WTC11 (cell line): ENCODE measurements at regions not wholly inside any gene's neighbourhood (a gene's known extent, or its start where the extent isn't known, plus 50 kb on each side); places are given as distances from the start of the nearest gene placed in this dataset.

Experiments
- ATAC-seq: fragments of 200-7000 bp; cut with Tn5 transposase; 2 replicates; pipeline ENCODE4 v1.10.0; 2021; ENCODE audit warnings: mild to moderate bottlenecking, moderate library complexity
- CTCF ChIA-PET: fragments of 300-600 bp; sonication (Branson Sonifier 250); formaldehyde crosslinking; loops from one replicate; lab custom pipeline; 2021; ENCODE audit warnings: antibody characterized with exemption; lab: Charles Lee
- POLR2A ChIA-PET: fragments of 350-600 bp; sonication (Branson Sonifier 250); formaldehyde crosslinking; loops from one replicate; lab custom pipeline; 2021; ENCODE audit warnings: antibody characterized with exemption; lab: Charles Lee
- DNase-seq: peaks from one replicate; pipeline ENCODE4 v3.0.0; 2021; ENCODE audit warnings: low spot score
- H3K27ac Mint-ChIP-seq: 2 replicates; pipeline ENCODE4 v1.8.0; 2021; ENCODE audit warnings: mixed read lengths
- H3K27me3 Mint-ChIP-seq: 2 replicates; pipeline ENCODE4 v1.8.0; 2021; ENCODE audit warnings: low read depth, mild to moderate bottlenecking, moderate library complexity, mixed read lengths
- H3K36me3 Mint-ChIP-seq: 2 replicates; pipeline ENCODE4 v1.8.0; 2021; ENCODE audit warnings: mixed read lengths
- H3K4me1 Mint-ChIP-seq: 2 replicates; pipeline ENCODE4 v1.8.0; 2022; ENCODE audit warnings: mixed read lengths
- H3K4me3 Mint-ChIP-seq: 2 replicates; pipeline ENCODE4 v1.8.0; 2021; ENCODE audit warnings: mild to moderate bottlenecking, moderate library complexity, mixed read lengths
- H3K9me3 Mint-ChIP-seq: 2 replicates; pipeline ENCODE4 v1.8.0; 2021; ENCODE audit warnings: mixed read lengths
- ATF1 ChIP-seq: sonication (generic); formaldehyde crosslinking; IDR thresholded peaks from 2 replicates; pipeline ENCODE4 v1.8.1; 2023; ENCODE audit warnings: mild to moderate bottlenecking, moderate library complexity, missing genetic modification reagents
- CBFB ChIP-seq: sonication (generic); formaldehyde crosslinking; IDR thresholded peaks from 2 replicates; pipeline ENCODE4 v1.8.1; 2022; ENCODE audit warnings: mild to moderate bottlenecking, low read depth, missing genetic modification reagents
- EMX1 ChIP-seq: fragments of 250-450 bp; sonication (Bioruptor Pico); IDR thresholded peaks from 2 replicates; pipeline ENCODE4 v1.8.0; 2021; ENCODE audit warnings: mild to moderate bottlenecking
- FOXK1 ChIP-seq: sonication (generic); formaldehyde crosslinking; IDR thresholded peaks from 2 replicates; pipeline ENCODE4 v1.8.0; 2022; ENCODE audit warnings: mild to moderate bottlenecking, moderate library complexity, missing genetic modification reagents
- FOXP1 ChIP-seq: sonication (generic); formaldehyde crosslinking; IDR thresholded peaks from 2 replicates; pipeline ENCODE4 v1.8.0; 2022; ENCODE audit warnings: missing genetic modification reagents, mild to moderate bottlenecking, moderate library complexity, borderline replicate concordance
- GRHL2 ChIP-seq: fragments of 250-450 bp; sonication (Bioruptor Pico); IDR thresholded peaks from 2 replicates; pipeline ENCODE4 v1.8.0; 2022; ENCODE audit warnings: mild to moderate bottlenecking, moderate library complexity; ENCODE audit not compliant: insufficient replicate concordance, severe bottlenecking
- GTF2I ChIP-seq: fragments of 250-450 bp; sonication (Bioruptor Pico); conservative IDR thresholded peaks from 2 replicates; pipeline ENCODE4 v1.4.0; 2021; ENCODE audit warnings: mild to moderate bottlenecking
- HMGA2 ChIP-seq: fragments of 250-450 bp; sonication (Bioruptor Pico); IDR thresholded peaks from 2 replicates; pipeline ENCODE4 v1.4.0; 2021; ENCODE audit warnings: mild to moderate bottlenecking, moderate library complexity
- NFYB ChIP-seq: sonication (generic); formaldehyde crosslinking; conservative IDR thresholded peaks from 2 replicates; pipeline ENCODE4 v1.8.0; 2022; ENCODE audit warnings: low read depth, missing genetic modification reagents
- OVOL2 ChIP-seq: fragments of 250-450 bp; sonication (Bioruptor Pico); IDR thresholded peaks from 2 replicates; pipeline ENCODE4 v1.9.0; 2021; ENCODE audit warnings: mild to moderate bottlenecking, borderline replicate concordance
- ZNF121 ChIP-seq: sonication (generic); formaldehyde crosslinking; IDR thresholded peaks from 2 replicates; pipeline ENCODE4 v1.8.0; 2023; ENCODE audit warnings: missing genetic modification reagents
- ZNF138 ChIP-seq: sonication (generic); formaldehyde crosslinking; conservative IDR thresholded peaks from 2 replicates; pipeline ENCODE4 v1.8.1; 2022; ENCODE audit warnings: mild to moderate bottlenecking, moderate library complexity, missing genetic modification reagents
- ZNF219 ChIP-seq: sonication (generic); formaldehyde crosslinking; IDR thresholded peaks from 2 replicates; pipeline ENCODE4 v1.8.0; 2023; ENCODE audit warnings: missing genetic modification reagents, mild to moderate bottlenecking, borderline replicate concordance
- ZNF232 ChIP-seq: sonication (generic); formaldehyde crosslinking; IDR thresholded peaks from 2 replicates; pipeline ENCODE4 v1.8.0; 2022; ENCODE audit warnings: mild to moderate bottlenecking, missing genetic modification reagents
- ZNF317 ChIP-seq: sonication (generic); formaldehyde crosslinking; IDR thresholded peaks from 2 replicates; pipeline ENCODE4 v1.8.1; 2023; ENCODE audit warnings: low read depth, mild to moderate bottlenecking, moderate library complexity, missing genetic modification reagents, borderline replicate concordance
- ZNF416 ChIP-seq: fragments of 250-450 bp; sonication (Bioruptor Pico); IDR thresholded peaks from 2 replicates; pipeline ENCODE4 v1.9.0; 2021; ENCODE audit warnings: mild to moderate bottlenecking, inconsistent platforms
- TF ChIP-seq, protein P1 (sequence below): fragments of 250-450 bp; sonication (Bioruptor Pico); conservative IDR thresholded peaks from 2 replicates; pipeline ENCODE4 v1.9.0; 2021; ENCODE audit warnings: mild to moderate bottlenecking
- TF ChIP-seq, protein P2 (sequence below): sonication (generic); formaldehyde crosslinking; IDR thresholded peaks from 2 replicates; pipeline ENCODE4 v1.8.1; 2023; ENCODE audit warnings: mild to moderate bottlenecking, missing genetic modification reagents, moderate library complexity
- TF ChIP-seq, protein P3 (sequence below): sonication (generic); formaldehyde crosslinking; IDR thresholded peaks from 2 replicates; pipeline ENCODE4 v1.8.0; 2022; ENCODE audit warnings: mild to moderate bottlenecking, missing genetic modification reagents
- TF ChIP-seq, protein P4 (sequence below): fragments of 250-450 bp; sonication (Bioruptor Pico); IDR thresholded peaks from 2 replicates; pipeline ENCODE4 v1.9.0; 2021; ENCODE audit warnings: mild to moderate bottlenecking
- TF ChIP-seq, protein P5 (sequence below): sonication (generic); formaldehyde crosslinking; conservative IDR thresholded peaks from 2 replicates; pipeline ENCODE4 v1.8.1; 2022; ENCODE audit warnings: mild to moderate bottlenecking, missing genetic modification reagents
- TF ChIP-seq, protein P6 (sequence below): fragments of 200-600 bp; IDR thresholded peaks from 2 replicates; pipeline ENCODE4 v1.8.0; 2022; ENCODE audit warnings: antibody characterized with exemption
- TF ChIP-seq, protein P7 (sequence below): sonication (generic); formaldehyde crosslinking; IDR thresholded peaks from 2 replicates; pipeline ENCODE4 v1.8.1; 2022; ENCODE audit warnings: mild to moderate bottlenecking, moderate library complexity, missing genetic modification reagents
- TF ChIP-seq, protein P8 (sequence below): sonication (generic); formaldehyde crosslinking; IDR thresholded peaks from 2 replicates; pipeline ENCODE4 v1.8.1; 2023; ENCODE audit warnings: mild to moderate bottlenecking, moderate library complexity, missing genetic modification reagents
- TF ChIP-seq, protein P9 (sequence below): sonication (generic); formaldehyde crosslinking; IDR thresholded peaks from 2 replicates; pipeline ENCODE4 v1.8.1; 2022; ENCODE audit warnings: low read depth, mild to moderate bottlenecking, moderate library complexity, missing genetic modification reagents, borderline replicate concordance
- TF ChIP-seq, protein P10 (sequence below): sonication (generic); formaldehyde crosslinking; IDR thresholded peaks from 2 replicates; pipeline ENCODE4 v1.8.0; 2022; ENCODE audit warnings: mild to moderate bottlenecking, missing genetic modification reagents
- TF ChIP-seq, protein P11 (sequence below): sonication (generic); formaldehyde crosslinking; IDR thresholded peaks from 2 replicates; pipeline ENCODE4 v1.8.0; 2022; ENCODE audit warnings: mild to moderate bottlenecking, missing genetic modification reagents

DNA sequence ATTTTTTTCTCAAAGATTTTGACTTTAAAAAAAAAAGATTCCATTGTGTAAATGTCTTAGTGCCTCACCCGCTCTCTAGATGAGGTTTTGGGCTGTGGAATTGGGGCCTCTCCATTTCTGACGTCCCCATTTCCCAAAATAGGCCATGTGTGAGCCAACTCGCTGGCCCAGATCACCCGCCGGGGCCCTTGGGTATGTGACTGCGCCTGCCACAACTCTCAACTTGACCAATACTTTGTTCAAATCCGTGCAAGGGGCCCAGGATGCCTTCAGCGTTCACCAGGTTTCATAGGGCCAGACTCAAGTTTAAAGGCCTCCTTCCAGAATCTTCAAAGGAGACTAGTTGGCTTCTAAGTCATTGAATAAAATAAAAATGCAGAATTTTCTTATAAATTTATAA lies 96.0 kb downstream of the DHCR7 start:
- H3K27me3 Mint-ChIP-seq: peaks cover 20% of the 10 kb centered on the region

DNA sequence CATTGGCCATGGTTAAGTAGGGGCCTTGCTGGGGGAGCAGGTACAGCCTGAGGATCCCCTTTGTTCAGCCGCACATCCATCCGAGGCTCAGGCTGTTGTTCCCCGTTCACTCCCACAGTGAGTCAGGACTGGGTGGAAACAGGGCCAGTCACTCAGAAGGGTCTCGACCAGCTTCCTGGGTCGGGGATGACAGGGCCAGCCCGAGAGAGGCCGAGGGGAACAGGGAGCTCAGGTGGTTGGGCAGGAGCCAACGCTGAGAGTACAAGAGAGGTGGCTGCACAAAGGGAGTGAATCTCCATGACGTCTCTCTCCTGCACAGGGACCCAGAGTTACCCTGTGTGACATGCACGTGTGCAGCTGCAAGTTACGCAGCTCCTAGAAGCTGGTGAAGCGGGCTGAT lies 97.2 kb upstream of the SHANK2 start:
- CTCF ChIA-PET: interaction anchor here (1.0 kb wide), 1 partner anchor 229 kb away, joined by 3 read pairs; no protein-coding TSS in a partner anchor
- POLR2A ChIA-PET: no interaction called here
- Mint-ChIP-seq H3K4me3 (no peak overlapping the region), H3K9me3 (peaks cover 18% of the 10 kb centered on the region), H3K27ac (no peak overlapping the region), H3K27me3 (peaks cover 25% of the 10 kb centered on the region), H3K4me1 (no peaks in the 10 kb centered on the region), H3K36me3 (peaks cover 4% of the 10 kb centered on the region)
- no peak for DNase-seq
- no peak for ATAC-seq
- TF ChIP-seq, protein P1, sequence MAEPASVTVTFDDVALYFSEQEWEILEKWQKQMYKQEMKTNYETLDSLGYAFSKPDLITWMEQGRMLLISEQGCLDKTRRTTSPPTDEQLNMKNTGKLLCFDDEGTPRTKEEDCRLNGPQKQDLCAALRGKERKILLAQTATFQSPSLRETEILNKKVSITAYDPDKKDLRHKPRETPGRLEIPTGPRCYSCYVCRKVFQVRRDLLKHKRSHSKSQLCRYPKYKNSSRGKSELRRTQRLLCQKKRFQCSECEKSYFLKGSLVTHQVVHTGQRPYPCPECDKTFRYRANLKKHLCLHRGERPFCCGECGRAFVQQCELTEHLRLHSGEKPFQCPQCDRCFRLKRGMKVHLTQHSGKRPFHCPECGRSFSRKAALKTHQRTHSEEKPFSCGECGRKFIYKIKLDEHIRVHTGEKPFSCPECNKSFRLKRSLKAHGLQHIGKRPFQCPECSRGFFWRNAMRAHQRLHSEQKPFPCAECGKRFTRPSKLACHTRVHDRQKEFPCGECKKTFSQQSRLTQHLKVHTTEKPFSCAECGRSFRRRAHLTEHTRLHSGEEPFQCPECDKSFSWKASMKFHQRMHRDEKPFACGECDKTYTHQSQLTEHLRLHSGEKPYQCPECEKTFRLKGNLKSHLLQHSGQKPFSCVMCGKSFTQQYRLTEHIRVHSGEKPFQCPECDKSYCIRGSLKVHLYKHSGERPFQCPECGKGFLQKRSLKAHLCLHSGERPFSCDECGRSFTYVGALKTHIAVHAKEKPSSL: no peak
- TF ChIP-seq FOXK1 (CRISPR knock-in tag): no peak
- TF ChIP-seq, protein P2, sequence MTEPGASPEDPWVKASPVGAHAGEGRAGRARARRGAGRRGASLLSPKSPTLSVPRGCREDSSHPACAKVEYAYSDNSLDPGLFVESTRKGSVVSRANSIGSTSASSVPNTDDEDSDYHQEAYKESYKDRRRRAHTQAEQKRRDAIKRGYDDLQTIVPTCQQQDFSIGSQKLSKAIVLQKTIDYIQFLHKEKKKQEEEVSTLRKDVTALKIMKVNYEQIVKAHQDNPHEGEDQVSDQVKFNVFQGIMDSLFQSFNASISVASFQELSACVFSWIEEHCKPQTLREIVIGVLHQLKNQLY (CRISPR knock-in tag): no peak
- TF ChIP-seq, protein P3, sequence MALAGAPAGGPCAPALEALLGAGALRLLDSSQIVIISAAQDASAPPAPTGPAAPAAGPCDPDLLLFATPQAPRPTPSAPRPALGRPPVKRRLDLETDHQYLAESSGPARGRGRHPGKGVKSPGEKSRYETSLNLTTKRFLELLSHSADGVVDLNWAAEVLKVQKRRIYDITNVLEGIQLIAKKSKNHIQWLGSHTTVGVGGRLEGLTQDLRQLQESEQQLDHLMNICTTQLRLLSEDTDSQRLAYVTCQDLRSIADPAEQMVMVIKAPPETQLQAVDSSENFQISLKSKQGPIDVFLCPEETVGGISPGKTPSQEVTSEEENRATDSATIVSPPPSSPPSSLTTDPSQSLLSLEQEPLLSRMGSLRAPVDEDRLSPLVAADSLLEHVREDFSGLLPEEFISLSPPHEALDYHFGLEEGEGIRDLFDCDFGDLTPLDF (CRISPR knock-in tag): no peak
- TF ChIP-seq, protein P4, sequence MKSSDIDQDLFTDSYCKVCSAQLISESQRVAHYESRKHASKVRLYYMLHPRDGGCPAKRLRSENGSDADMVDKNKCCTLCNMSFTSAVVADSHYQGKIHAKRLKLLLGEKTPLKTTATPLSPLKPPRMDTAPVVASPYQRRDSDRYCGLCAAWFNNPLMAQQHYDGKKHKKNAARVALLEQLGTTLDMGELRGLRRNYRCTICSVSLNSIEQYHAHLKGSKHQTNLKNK (CRISPR knock-in tag): no peak
- TF ChIP-seq NFYB: no peak
- TF ChIP-seq, protein P5, sequence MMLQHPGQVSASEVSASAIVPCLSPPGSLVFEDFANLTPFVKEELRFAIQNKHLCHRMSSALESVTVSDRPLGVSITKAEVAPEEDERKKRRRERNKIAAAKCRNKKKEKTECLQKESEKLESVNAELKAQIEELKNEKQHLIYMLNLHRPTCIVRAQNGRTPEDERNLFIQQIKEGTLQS (CRISPR knock-in tag): no peak
- TF ChIP-seq HMGA2: no peak
- no peak for TF ChIP-seq ZNF138 (CRISPR knock-in tag)
- TF ChIP-seq, protein P6, sequence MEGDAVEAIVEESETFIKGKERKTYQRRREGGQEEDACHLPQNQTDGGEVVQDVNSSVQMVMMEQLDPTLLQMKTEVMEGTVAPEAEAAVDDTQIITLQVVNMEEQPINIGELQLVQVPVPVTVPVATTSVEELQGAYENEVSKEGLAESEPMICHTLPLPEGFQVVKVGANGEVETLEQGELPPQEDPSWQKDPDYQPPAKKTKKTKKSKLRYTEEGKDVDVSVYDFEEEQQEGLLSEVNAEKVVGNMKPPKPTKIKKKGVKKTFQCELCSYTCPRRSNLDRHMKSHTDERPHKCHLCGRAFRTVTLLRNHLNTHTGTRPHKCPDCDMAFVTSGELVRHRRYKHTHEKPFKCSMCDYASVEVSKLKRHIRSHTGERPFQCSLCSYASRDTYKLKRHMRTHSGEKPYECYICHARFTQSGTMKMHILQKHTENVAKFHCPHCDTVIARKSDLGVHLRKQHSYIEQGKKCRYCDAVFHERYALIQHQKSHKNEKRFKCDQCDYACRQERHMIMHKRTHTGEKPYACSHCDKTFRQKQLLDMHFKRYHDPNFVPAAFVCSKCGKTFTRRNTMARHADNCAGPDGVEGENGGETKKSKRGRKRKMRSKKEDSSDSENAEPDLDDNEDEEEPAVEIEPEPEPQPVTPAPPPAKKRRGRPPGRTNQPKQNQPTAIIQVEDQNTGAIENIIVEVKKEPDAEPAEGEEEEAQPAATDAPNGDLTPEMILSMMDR: no peak
- TF ChIP-seq, protein P7, sequence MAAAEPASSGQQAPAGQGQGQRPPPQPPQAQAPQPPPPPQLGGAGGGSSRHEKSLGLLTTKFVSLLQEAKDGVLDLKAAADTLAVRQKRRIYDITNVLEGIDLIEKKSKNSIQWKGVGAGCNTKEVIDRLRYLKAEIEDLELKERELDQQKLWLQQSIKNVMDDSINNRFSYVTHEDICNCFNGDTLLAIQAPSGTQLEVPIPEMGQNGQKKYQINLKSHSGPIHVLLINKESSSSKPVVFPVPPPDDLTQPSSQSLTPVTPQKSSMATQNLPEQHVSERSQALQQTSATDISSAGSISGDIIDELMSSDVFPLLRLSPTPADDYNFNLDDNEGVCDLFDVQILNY (CRISPR knock-in tag): no peak
- TF ChIP-seq, protein P8, sequence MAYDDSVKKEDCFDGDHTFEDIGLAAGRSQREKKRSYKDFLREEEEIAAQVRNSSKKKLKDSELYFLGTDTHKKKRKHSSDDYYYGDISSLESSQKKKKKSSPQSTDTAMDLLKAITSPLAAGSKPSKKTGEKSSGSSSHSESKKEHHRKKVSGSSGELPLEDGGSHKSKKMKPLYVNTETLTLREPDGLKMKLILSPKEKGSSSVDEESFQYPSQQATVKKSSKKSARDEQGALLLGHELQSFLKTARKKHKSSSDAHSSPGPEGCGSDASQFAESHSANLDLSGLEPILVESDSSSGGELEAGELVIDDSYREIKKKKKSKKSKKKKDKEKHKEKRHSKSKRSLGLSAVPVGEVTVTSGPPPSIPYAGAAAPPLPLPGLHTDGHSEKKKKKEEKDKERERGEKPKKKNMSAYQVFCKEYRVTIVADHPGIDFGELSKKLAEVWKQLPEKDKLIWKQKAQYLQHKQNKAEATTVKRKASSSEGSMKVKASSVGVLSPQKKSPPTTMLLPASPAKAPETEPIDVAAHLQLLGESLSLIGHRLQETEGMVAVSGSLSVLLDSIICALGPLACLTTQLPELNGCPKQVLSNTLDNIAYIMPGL (CRISPR knock-in tag): no peak

More for the DNA sequence above, 96.0 kb downstream of the DHCR7 start:
- H3K4me3 Mint-ChIP-seq: no peak overlapping the region
- ChIA-PET CTCF (no interaction called here), POLR2A (no interaction called here)
- peaks cover 13% of the 10 kb centered on the region for H3K9me3 Mint-ChIP-seq
- peaks cover 4% of the 10 kb centered on the region for H3K36me3 Mint-ChIP-seq
- ATAC-seq: no peak
- TF ChIP-seq GTF2I (CRISPR knock-in tag) (no peak), ATF1 (CRISPR knock-in tag) (no peak), ZNF317 (CRISPR knock-in tag) (no peak), ZNF232 (CRISPR knock-in tag) (no peak), ZNF416 (CRISPR knock-in tag) (no peak), FOXP1 (CRISPR knock-in tag) (no peak), CBFB (no peak), HMGA2 (no peak), ZNF219 (CRISPR knock-in tag) (no peak), ZNF121 (CRISPR knock-in tag) (no peak), OVOL2 (CRISPR knock-in tag) (no peak), GRHL2 (no peak), EMX1 (no peak)
- TF ChIP-seq, protein P9, sequence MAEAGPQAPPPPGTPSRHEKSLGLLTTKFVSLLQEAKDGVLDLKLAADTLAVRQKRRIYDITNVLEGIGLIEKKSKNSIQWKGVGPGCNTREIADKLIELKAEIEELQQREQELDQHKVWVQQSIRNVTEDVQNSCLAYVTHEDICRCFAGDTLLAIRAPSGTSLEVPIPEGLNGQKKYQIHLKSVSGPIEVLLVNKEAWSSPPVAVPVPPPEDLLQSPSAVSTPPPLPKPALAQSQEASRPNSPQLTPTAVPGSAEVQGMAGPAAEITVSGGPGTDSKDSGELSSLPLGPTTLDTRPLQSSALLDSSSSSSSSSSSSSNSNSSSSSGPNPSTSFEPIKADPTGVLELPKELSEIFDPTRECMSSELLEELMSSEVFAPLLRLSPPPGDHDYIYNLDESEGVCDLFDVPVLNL (CRISPR knock-in tag): no peak
- TF ChIP-seq, protein P5 (CRISPR knock-in tag): no peak
- TF ChIP-seq, protein P10, sequence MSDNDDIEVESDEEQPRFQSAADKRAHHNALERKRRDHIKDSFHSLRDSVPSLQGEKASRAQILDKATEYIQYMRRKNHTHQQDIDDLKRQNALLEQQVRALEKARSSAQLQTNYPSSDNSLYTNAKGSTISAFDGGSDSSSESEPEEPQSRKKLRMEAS (CRISPR knock-in tag): no peak
- TF ChIP-seq, protein P11, sequence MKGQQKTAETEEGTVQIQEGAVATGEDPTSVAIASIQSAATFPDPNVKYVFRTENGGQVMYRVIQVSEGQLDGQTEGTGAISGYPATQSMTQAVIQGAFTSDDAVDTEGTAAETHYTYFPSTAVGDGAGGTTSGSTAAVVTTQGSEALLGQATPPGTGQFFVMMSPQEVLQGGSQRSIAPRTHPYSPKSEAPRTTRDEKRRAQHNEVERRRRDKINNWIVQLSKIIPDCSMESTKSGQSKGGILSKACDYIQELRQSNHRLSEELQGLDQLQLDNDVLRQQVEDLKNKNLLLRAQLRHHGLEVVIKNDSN (CRISPR knock-in tag): no peak
- no peak overlapping the region for H3K27ac Mint-ChIP-seq
- no peaks in the 10 kb centered on the region for H3K4me1 Mint-ChIP-seq
- DNase-seq: no peak
